Smooth muscle cell (in vitro differentiated cells): ENCODE measurements at regions not wholly inside any gene's neighbourhood (a gene's known extent, or its start where the extent isn't known, plus 50 kb on each side); places are given as distances from the start of the nearest gene placed in this dataset.

Source experiments
- DNase-seq: peaks from one replicate; lab custom pipeline; 2025; ENCODE audit not compliant: unreplicated experiment; lab: John Stamatoyannopoulos, UW
- H2AFZ ChIP-seq: fragments of 200-600 bp; sonication (generic); 2 replicates; pipeline ENCODE4 v1.6.0; 2016; ENCODE audit warnings: antibody characterized with exemption, low read depth, mild to moderate bottlenecking
- H3F3A ChIP-seq: fragments of 200-600 bp; sonication (generic); 2 replicates; pipeline ENCODE4 v1.6.0; 2017; ENCODE audit warnings: antibody characterized with exemption, low read depth
- H3K27ac ChIP-seq: fragments of 200-600 bp; sonication (generic); 2 replicates; pipeline ENCODE4 v1.5.1; 2016; ENCODE audit warnings: low read depth, mild to moderate bottlenecking
- H3K27me3 ChIP-seq: fragments of 200-600 bp; sonication (generic); 2 replicates; pipeline ENCODE4 v1.6.1; 2016; ENCODE audit warnings: low read depth, mild to moderate bottlenecking
- H3K36me3 ChIP-seq: fragments of 200-600 bp; sonication (generic); 2 replicates; pipeline ENCODE4 v1.5.1; 2016; ENCODE audit warnings: low read depth
- H3K4me1 ChIP-seq: fragments of 200-600 bp; sonication (generic); 2 replicates; pipeline ENCODE4 v1.5.1; 2016; ENCODE audit warnings: low read depth
- H3K4me2 ChIP-seq: fragments of 200-600 bp; sonication (generic); 2 replicates; pipeline ENCODE4 v1.6.0; 2016; ENCODE audit warnings: mild to moderate bottlenecking
- H3K4me3 ChIP-seq: fragments of 200-600 bp; sonication (generic); 2 replicates; pipeline ENCODE4 v1.5.1; 2016; ENCODE audit warnings: mild to moderate bottlenecking
- H3K79me2 ChIP-seq: fragments of 200-600 bp; sonication (generic); 2 replicates; pipeline ENCODE4 v1.6.0; 2016; ENCODE audit warnings: low read depth, mild to moderate bottlenecking
- H3K9ac ChIP-seq: fragments of 200-600 bp; sonication (generic); 2 replicates; pipeline ENCODE4 v1.6.0; 2016; ENCODE audit warnings: low read depth
- H3K9me3 ChIP-seq: fragments of 200-600 bp; sonication (generic); replicated peaks from 2 replicates; pipeline ENCODE4 v1.5.1; 2016; ENCODE audit warnings: low read depth
- H4K20me1 ChIP-seq: fragments of 200-600 bp; sonication (generic); 2 replicates; pipeline ENCODE4 v1.6.0; 2016; ENCODE audit warnings: low read depth
- CTCF ChIP-seq: fragments of 200-600 bp; sonication (generic); IDR thresholded peaks from 2 replicates; pipeline ENCODE4 v1.5.1; 2017; ENCODE audit warnings: borderline replicate concordance, mild to moderate bottlenecking, antibody characterized with exemption; ENCODE audit not compliant: insufficient read depth, poor library complexity, severe bottlenecking
- WGBS: methylation state at CpG from one replicate; pipeline ENCODE4 v1.1.7; 2016; ENCODE audit warnings: low lambda C conversion rate; 5-methylcytosine and 5-hydroxymethylcytosine counted together

- H3K9ac ChIP-seq: no peak overlapping the region
Observed at GRCh38 chr4:38585871-38586270, 78.1 kb upstream of the KLF3 start.

GRCh38 chr4:38587106-38587505 lies 76.9 kb upstream of the KLF3 start:
- DNase-seq: no peak
- no peaks in the 10 kb centered on the region for H3K27me3 ChIP-seq
- H3K36me3 ChIP-seq: no peaks in the 10 kb centered on the region
- H3K4me2 ChIP-seq: no peak overlapping the region
- H3K27ac ChIP-seq: no peak overlapping the region
- H3K4me3 ChIP-seq: no peak overlapping the region
- H3F3A ChIP-seq: no peaks in the 10 kb centered on the region
- H3K9me3 ChIP-seq: no peaks in the 10 kb centered on the region
- H4K20me1 ChIP-seq: no peaks in the 10 kb centered on the region
- H3K9ac ChIP-seq: no peak overlapping the region
- H2AFZ ChIP-seq: no peak overlapping the region
- no peak for TF ChIP-seq CTCF
- no peaks in the 10 kb centered on the region for H3K79me2 ChIP-seq
- H3K4me1 ChIP-seq: no peaks in the 10 kb centered on the region

More at GRCh38 chr4:38585871-38586270, 78.1 kb upstream of the KLF3 start:
- TF ChIP-seq CTCF: no peak
- no peaks in the 10 kb centered on the region for H3K36me3 ChIP-seq
- no peak overlapping the region for H3K4me3 ChIP-seq
- H3K4me1 ChIP-seq: peaks cover 4% of the 10 kb centered on the region
- 97% methylated on average over 1 of the region's 1 CpG for WGBS
- no peaks in the 10 kb centered on the region for H3F3A ChIP-seq
- H3K4me2 ChIP-seq: no peak overlapping the region
- no peak overlapping the region for H2AFZ ChIP-seq
- H3K27me3 ChIP-seq: no peaks in the 10 kb centered on the region
- no peaks in the 10 kb centered on the region for H3K79me2 ChIP-seq
- H4K20me1 ChIP-seq: no peaks in the 10 kb centered on the region
- no peak for DNase-seq
- no peak overlapping the region for H3K27ac ChIP-seq
- H3K9me3 ChIP-seq: no peaks in the 10 kb centered on the region

GRCh38 chr4:38590046-38590445 lies 74.0 kb upstream of the KLF3 start:
- no peak for TF ChIP-seq CTCF
- no peak overlapping the region for H3K9ac ChIP-seq
- no peak overlapping the region for H2AFZ ChIP-seq
- no peaks in the 10 kb centered on the region for H3F3A ChIP-seq
- no peak for DNase-seq
- H3K27ac ChIP-seq: no peak overlapping the region
- H3K9me3 ChIP-seq: no peaks in the 10 kb centered on the region
- H3K36me3 ChIP-seq: no peaks in the 10 kb centered on the region
- no peak overlapping the region for H3K4me3 ChIP-seq
- no peaks in the 10 kb centered on the region for H3K79me2 ChIP-seq
- H3K27me3 ChIP-seq: no peaks in the 10 kb centered on the region
- no peaks in the 10 kb centered on the region for H3K4me1 ChIP-seq
- H3K4me2 ChIP-seq: no peak overlapping the region
- 80% methylated on average over 4 of the region's 4 CpGs for whole genome bisulfite sequencing
- no peaks in the 10 kb centered on the region for H4K20me1 ChIP-seq

DNA sequence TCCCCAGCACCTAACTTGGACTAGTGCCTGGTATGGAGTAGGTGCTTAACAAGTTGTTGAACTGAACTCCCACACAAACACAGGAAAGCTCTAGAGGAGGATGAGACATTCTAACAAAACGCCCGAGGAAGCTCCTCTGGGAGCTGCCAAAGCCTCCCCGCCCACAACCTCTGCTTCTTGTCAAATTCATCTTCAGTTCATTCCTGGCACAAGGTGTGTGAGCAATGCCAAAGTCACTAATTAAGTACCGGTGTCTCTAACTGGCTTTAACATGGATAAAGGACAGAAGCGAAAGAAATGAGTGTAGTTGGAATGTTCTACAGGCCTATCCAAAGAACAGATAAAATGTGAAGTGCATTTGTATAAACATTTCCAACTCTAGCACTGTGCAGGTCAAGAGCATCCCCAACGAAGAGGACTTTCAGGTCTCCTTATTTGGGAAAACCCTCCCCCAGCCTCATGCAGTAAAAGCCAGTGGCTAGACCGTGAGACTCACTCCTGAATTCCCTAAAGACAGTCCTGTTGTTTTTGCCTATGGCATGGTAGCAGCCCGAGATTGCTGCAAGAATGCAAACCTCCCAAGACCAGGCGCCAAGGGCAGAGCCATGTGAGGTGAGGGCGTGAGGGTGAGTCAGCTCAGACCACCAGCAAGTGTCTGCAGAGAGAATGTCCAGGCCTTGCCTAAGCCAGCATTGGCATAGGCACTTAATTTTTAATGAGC lies 72.2 kb upstream of the KLF3 start:
- H2AFZ ChIP-seq: no peak overlapping the region
- H3K27ac ChIP-seq: no peak overlapping the region
- no peaks in the 10 kb centered on the region for H3K79me2 ChIP-seq

More for the DNA sequence above, 72.2 kb upstream of the KLF3 start:
- DNase-seq: no peak
- 36% methylated on average over 10 of the region's 10 CpGs for WGBS
- Histone ChIP-seq H3K4me2 (no peak overlapping the region), H4K20me1 (no peaks in the 10 kb centered on the region), H3K4me3 (no peak overlapping the region), H3K36me3 (no peaks in the 10 kb centered on the region), H3F3A (no peaks in the 10 kb centered on the region), H3K9me3 (no peaks in the 10 kb centered on the region), H3K9ac (no peak overlapping the region), H3K4me1 (no peaks in the 10 kb centered on the region), H3K27me3 (no peaks in the 10 kb centered on the region)
- no peak for TF ChIP-seq CTCF
